Peyer's patch (tissue), 4 donors: ENCODE measurements at regions not wholly inside any gene's neighbourhood (a gene's known extent, or its start where the extent isn't known, plus 50 kb on each side); places are given as distances from the start of the nearest gene placed in this dataset.

Experiments used
- DNase-seq, 3 donors: peaks; one replicate each; pipeline ENCODE4 v3.0.0-alpha.2; 2017 to 2019
- H3K27ac ChIP-seq, 4 donors: fragments of 200-600 bp; sonication (generic); one replicate each; pipeline ENCODE4 v1.5.1; 2016 to 2019
- H3K27me3 ChIP-seq, 2 donors: fragments of 200-600 bp; sonication (generic); one replicate each; pipeline ENCODE4 v1.5.1; 2019
- H3K36me3 ChIP-seq, 3 donors: fragments of 200-600 bp; sonication (generic); one replicate each; pipeline ENCODE4 v1.5.1; 2016 to 2019
- H3K4me1 ChIP-seq, 4 donors: fragments of 200-600 bp; sonication (generic); one replicate each; pipeline ENCODE4 v1.5.1; 2016 to 2019
- H3K4me3 ChIP-seq, 4 donors: fragments of 200-600 bp; sonication (generic); 1 replicate in 3 of 4; 2 replicates in 1 of 4; pipeline ENCODE4 v1.5.1; 2016 to 2019; ENCODE audit warnings: mild to moderate bottlenecking in 1 of 4
- H3K9me3 ChIP-seq, 4 donors: fragments of 200-600 bp; sonication (generic); one replicate each; pipeline ENCODE4 v1.5.1; 2016 to 2019; ENCODE audit warnings: mild to moderate bottlenecking in 1 of 4
- CTCF ChIP-seq, 6 experiments: fragments of 450-650 bp in 4 of 6; fragments of 200-600 bp in 2 of 6; sonication (generic) in 1 of 6; IDR thresholded peaks; one replicate each; pipeline ENCODE4 v1.5.1; 2017 to 2019; ENCODE audit warnings: antibody characterized with exemption in 6 of 6, mild to moderate bottlenecking in 3 of 6, moderate library complexity in 1 of 6
- POLR2A ChIP-seq, 2 donors: fragments of 450-650 bp; IDR thresholded peaks; one replicate each; pipeline ENCODE4 v1.5.1; 2017; ENCODE audit warnings: antibody characterized with exemption in 2 of 2, mild to moderate bottlenecking in 2 of 2, moderate library complexity in 2 of 2

- Histone ChIP-seq H3K27me3 (no peaks in the 10 kb centered on the region), H3K27ac (no peak overlapping the region), H3K36me3 (no peaks in the 10 kb centered on the region), H3K4me3 (no peak overlapping the region), H3K9me3 (no peaks in the 10 kb centered on the region), H3K4me1 (no peaks in the 10 kb centered on the region)
- TF ChIP-seq POLR2A (IDR thresholded peaks at IDR 0.05) (no peak), CTCF (IDR thresholded peaks at IDR 0.05) (no peak)
- DNase-seq, result no peak
Measured at GRCh38 chr1:21351901-21352300, 61.6 kb upstream of the ECE1 start.

GRCh38 chr1:21350202-21350885 lies 60.1 kb upstream of the ECE1 start:
- peaks cover 0 to 6% (median 0%) of the 10 kb centered on the region in 4 donors for H3K4me1 ChIP-seq
- no peaks in the 10 kb centered on the region for H3K36me3 ChIP-seq
- H3K4me3 ChIP-seq, result no peak overlapping the region
- TF ChIP-seq POLR2A (IDR thresholded peaks at IDR 0.05), result no peak
- no peak for TF ChIP-seq CTCF (IDR thresholded peaks at IDR 0.05)
- no peaks in the 10 kb centered on the region for H3K9me3 ChIP-seq
- no peak overlapping the region for H3K27ac ChIP-seq
- DNase-seq, result no peak
- H3K27me3 ChIP-seq, result no peaks in the 10 kb centered on the region

- no peak for DNase-seq
- Histone ChIP-seq H3K4me3 (no peak overlapping the region), H3K27ac (no peak overlapping the region), H3K4me1 (peaks cover 0 to 6% (median 0%) of the 10 kb centered on the region in 4 donors), H3K36me3 (no peaks in the 10 kb centered on the region), H3K9me3 (no peaks in the 10 kb centered on the region), H3K27me3 (no peaks in the 10 kb centered on the region)
- no peak for TF ChIP-seq POLR2A (IDR thresholded peaks at IDR 0.05)
- TF ChIP-seq CTCF (IDR thresholded peaks at IDR 0.05), result no peak
Measured at GRCh38 chr1:21349693-21350092, 59.4 kb upstream of the ECE1 start.

- TF ChIP-seq CTCF (IDR thresholded peaks at IDR 0.05) (no peak), POLR2A (IDR thresholded peaks at IDR 0.05) (no peak)
- Histone ChIP-seq H3K4me3 (no peak overlapping the region), H3K4me1 (peaks cover 0 to 31% (median 15%) of the 10 kb centered on the region in 4 donors), H3K27me3 (no peaks in the 10 kb centered on the region), H3K36me3 (no peaks in the 10 kb centered on the region), H3K27ac (no peak overlapping the region), H3K9me3 (no peaks in the 10 kb centered on the region)
- DNase-seq, result no peak
Measured at GRCh38 chr1:21347072-21347581, 56.9 kb upstream of the ECE1 start.

- Histone ChIP-seq H3K27me3 (no peaks in the 10 kb centered on the region), H3K27ac (peak overlapping the region in 2 of 4 donors; percentile 95 to 96), H3K4me1 (peaks cover 0 to 37% (median 15%) of the 10 kb centered on the region in 4 donors), H3K4me3 (peak overlapping the region; percentile 84 to 100 (median 86)), H3K9me3 (no peaks in the 10 kb centered on the region), H3K36me3 (no peaks in the 10 kb centered on the region)
- TF ChIP-seq CTCF (IDR thresholded peaks at IDR 0.05), result no peak
- no peak for TF ChIP-seq POLR2A (IDR thresholded peaks at IDR 0.05)
- DNase-seq, result no peak
Measured at GRCh38 chr1:21346365-21347071, 56.3 kb upstream of the ECE1 start.
